Fibroblast of the aortic adventitia (primary cell): ENCODE measurements at regions not wholly inside any gene's neighbourhood (a gene's known extent, or its start where the extent isn't known, plus 50 kb on each side); places are given as distances from the start of the nearest gene placed in this dataset.

Experiments
- DNase-seq: peaks from one replicate; pipeline ENCODE4 v3.0.0-alpha.2; 2010; ENCODE audit warnings: low read depth
- H3K4me3 ChIP-seq: 2 replicates; pipeline ENCODE4 v1.5.1; 2011; ENCODE audit warnings: low read depth, mild to moderate bottlenecking, control low read depth, low read length, moderate library complexity
- CTCF ChIP-seq: IDR thresholded peaks from 2 replicates; pipeline ENCODE4 v1.5.1; 2011; ENCODE audit warnings: mild to moderate bottlenecking, low read length, control low read depth, inconsistent platforms; ENCODE audit not compliant: insufficient read depth

- no peak for TF ChIP-seq CTCF
- no peak overlapping the region for H3K4me3 ChIP-seq
- DNase-seq: no peak
Observed at GRCh38 chr13:111867657-111868056, 199.3 kb upstream of the SOX1 start.

- no peak overlapping the region for H3K4me3 ChIP-seq
- TF ChIP-seq CTCF: no peak
- no peak for DNase-seq
Observed at GRCh38 chr13:111868716-111869115, 198.2 kb upstream of the SOX1 start.

GRCh38 chr13:111872475-111873150, 194.3 kb upstream of the SOX1 start:
- no peak for DNase-seq
- no peak overlapping the region for H3K4me3 ChIP-seq
- TF ChIP-seq CTCF: no peak

- no peak for DNase-seq
- no peak overlapping the region for H3K4me3 ChIP-seq
- no peak for TF ChIP-seq CTCF
Observed at GRCh38 chr13:111873676-111874178, 193.2 kb upstream of the SOX1 start.

GRCh38 chr13:111874981-111875380, 192.0 kb upstream of the SOX1 start:
- no peak for DNase-seq
- no peak for TF ChIP-seq CTCF
- no peak overlapping the region for H3K4me3 ChIP-seq

- H3K4me3 ChIP-seq: no peak overlapping the region
- no peak for DNase-seq
- no peak for TF ChIP-seq CTCF
Observed at GRCh38 chr13:111875915-111876314, 191.0 kb upstream of the SOX1 start.

GRCh38 chr13:111876506-111876905, 190.4 kb upstream of the SOX1 start:
- DNase-seq: no peak
- no peak for TF ChIP-seq CTCF
- H3K4me3 ChIP-seq: no peak overlapping the region
